ENCODE measurements at regions not wholly inside any gene's neighbourhood (a gene's known extent, or its start where the extent isn't known, plus 50 kb on each side); places are given as distances from the start of the nearest gene placed in this dataset.

DNA sequence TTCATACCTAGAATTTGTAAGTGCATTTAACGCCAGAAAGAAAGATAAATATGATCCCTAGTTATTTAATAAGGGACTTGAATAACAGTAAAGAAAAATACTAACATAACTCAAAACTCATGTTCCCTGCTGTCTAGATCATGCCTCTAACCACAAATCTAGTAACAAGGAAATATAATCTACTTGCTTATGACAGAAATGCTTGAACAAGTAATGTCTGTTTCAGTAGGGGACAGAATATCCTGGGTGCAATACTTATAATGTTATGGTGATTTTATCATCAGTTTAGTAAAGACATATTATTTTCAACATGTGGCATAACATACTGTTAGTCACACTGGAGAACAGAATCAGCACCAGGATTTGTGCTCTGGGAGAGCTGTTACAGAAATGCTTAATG lies 861.9 kb upstream of the SLITRK1 start:
- no peak for TF ChIP-seq POLR2A (IDR thresholded peaks at IDR 0.05)
- TF ChIP-seq CTCF (IDR thresholded peaks at IDR 0.05) = no peak
- Histone ChIP-seq H3K4me1 (no peaks in the 10 kb centered on the region), H3K9me3 (no peaks in the 10 kb centered on the region), H3K4me3 (no peak overlapping the region), H3K27me3 (no peaks in the 10 kb centered on the region), H3K27ac (no peak overlapping the region), H3K36me3 (no peaks in the 10 kb centered on the region)
- ATAC-seq (no peak), DNase-seq (no peak)
- WGBS, 4 donors = 73 to 83% (median 81%) methylated on average over 1 of the region's 1 CpG
- intact Hi-C loops (cut with DNase I) = no loop called here

DNA sequence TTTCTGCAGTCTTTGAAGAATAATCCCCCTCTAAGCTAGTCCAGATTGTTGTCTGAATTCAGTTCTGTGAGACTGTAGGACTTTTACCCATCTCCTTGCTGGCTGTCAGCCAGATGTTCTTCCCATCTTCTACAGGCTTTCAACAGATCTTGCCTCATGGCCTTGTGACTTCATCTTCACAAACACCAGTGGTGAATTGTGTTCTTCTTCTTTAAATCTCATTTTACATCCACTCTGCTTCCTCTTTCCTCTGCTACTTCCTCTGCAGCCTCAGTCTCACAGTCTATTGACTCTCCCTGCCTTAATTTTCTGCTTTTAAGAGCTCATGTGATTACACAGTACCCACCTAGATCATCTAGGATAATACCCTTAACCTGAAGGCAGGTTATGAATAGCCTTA lies 859.0 kb upstream of the SLITRK1 start:
- Histone ChIP-seq H3K4me1 (no peaks in the 10 kb centered on the region), H3K27me3 (no peaks in the 10 kb centered on the region), H3K4me3 (no peak overlapping the region), H3K36me3 (no peaks in the 10 kb centered on the region), H3K9me3 (no peaks in the 10 kb centered on the region), H3K27ac (no peak overlapping the region)
- ATAC-seq (no peak), DNase-seq (no peak)
- intact Hi-C loops (cut with DNase I) = no loop called here
- TF ChIP-seq POLR2A (IDR thresholded peaks at IDR 0.05) = no peak
- no peak for TF ChIP-seq CTCF (IDR thresholded peaks at IDR 0.05)

- Histone ChIP-seq H3K4me1 (no peaks in the 10 kb centered on the region), H3K36me3 (no peaks in the 10 kb centered on the region), H3K27me3 (no peaks in the 10 kb centered on the region), H3K9me3 (no peaks in the 10 kb centered on the region), H3K4me3 (no peak overlapping the region), H3K27ac (no peak overlapping the region)
- intact Hi-C loops (cut with DNase I) = no loop called here
- ATAC-seq (no peak), DNase-seq (no peak)
- TF ChIP-seq CTCF (IDR thresholded peaks at IDR 0.05) = no peak
- 69 to 86% (median 72%) methylated on average over 2 of the region's 2 CpGs for WGBS, 4 donors
Measured at GRCh38 chr13:84739021-84739420, 856.7 kb upstream of the SLITRK1 start.

GRCh38 chr13:84737661-84738060 lies 855.4 kb upstream of the SLITRK1 start:
- Histone ChIP-seq H3K27me3 (no peaks in the 10 kb centered on the region), H3K9me3 (no peaks in the 10 kb centered on the region), H3K4me3 (no peak overlapping the region), H3K36me3 (no peaks in the 10 kb centered on the region), H3K27ac (no peak overlapping the region), H3K4me1 (no peaks in the 10 kb centered on the region)
- intact Hi-C loops (cut with DNase I) = no loop called here
- 33 to 52% (median 42%) methylated on average over 1 of the region's 1 CpG for WGBS, 4 donors
- DNase-seq = no peak
- ATAC-seq = no peak
- no peak for TF ChIP-seq POLR2A (IDR thresholded peaks at IDR 0.05)
- no peak for TF ChIP-seq CTCF (IDR thresholded peaks at IDR 0.05)
